Bronchial epithelial cell (primary cell): ENCODE measurements at regions not wholly inside any gene's neighbourhood (a gene's known extent, or its start where the extent isn't known, plus 50 kb on each side); places are given as distances from the start of the nearest gene placed in this dataset.

ENCODE experiments used
- DNase-seq: peaks from one replicate; pipeline ENCODE4 v3.0.0-alpha.2; 2010; ENCODE audit warnings: low read depth
- FAIRE-seq: peaks from 2 replicates; lab custom pipeline; 2011; peaks lifted over from hg19 to GRCh38; lab: Jason Lieb, UNC
- H3K27me3 ChIP-seq: 2 replicates; pipeline ENCODE4 v1.5.1; 2011; ENCODE audit warnings: low read length; ENCODE audit not compliant: control insufficient read depth, insufficient read depth
- H3K36me3 ChIP-seq: 2 replicates; pipeline ENCODE4 v1.5.1; 2011; ENCODE audit warnings: low read length; ENCODE audit not compliant: control insufficient read depth, insufficient read depth
- H3K4me3 ChIP-seq: 2 replicates; pipeline ENCODE4 v1.5.1; 2011; ENCODE audit warnings: mild to moderate bottlenecking, low read depth, low read length, control low read depth
- CTCF ChIP-seq: IDR thresholded peaks from 2 replicates; pipeline ENCODE4 v1.5.1; 2011; ENCODE audit warnings: mild to moderate bottlenecking, moderate library complexity, low read length, control low read depth, inconsistent platforms; ENCODE audit not compliant: insufficient read depth, severe bottlenecking

DNA sequence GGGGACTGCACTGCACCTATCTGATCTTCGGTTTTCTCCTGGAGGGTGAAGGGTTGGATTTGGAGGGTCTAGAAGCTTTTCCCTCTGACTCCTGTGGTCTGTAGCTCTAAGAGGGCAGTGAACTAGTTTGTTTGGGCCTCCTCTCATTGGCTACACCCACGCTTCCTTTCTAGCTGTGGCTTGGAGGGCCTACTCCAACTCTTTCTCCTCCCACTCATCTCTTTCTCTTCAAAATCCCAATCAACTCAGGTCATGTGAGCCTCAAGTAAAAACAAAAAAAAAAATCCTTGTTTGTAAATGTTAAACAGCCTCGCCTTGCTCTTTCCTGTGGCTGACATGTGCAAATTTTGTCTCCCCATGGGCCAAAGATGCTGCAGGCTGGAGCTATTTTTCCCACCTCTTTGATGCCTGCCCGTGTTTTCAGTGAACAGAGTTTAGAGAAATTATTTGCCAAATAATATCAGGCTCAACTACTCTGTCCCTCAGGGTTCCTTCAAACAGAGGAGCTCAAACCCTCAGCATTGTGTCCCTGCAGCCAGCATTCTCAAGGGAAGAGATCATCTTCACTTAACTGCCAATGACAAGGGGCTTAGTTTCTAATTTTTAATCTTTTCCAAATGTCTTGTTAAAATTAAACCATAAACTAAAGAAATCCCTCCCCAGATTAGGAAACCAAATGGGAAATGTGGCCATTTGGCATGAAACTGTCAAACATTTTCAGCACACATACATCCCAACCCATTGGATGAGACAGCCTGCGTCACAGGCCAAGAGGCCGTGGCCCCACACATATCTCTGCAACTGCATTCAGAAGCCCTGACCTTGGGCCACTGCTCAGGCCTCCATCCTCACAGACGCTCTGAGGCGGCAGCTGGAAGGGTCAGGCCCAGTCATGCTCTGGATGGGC lies 114.8 kb upstream of the THBS1 start:
- no peaks in the 10 kb centered on the region for H3K36me3 ChIP-seq
- H3K4me3 ChIP-seq = no peak overlapping the region
- no peak for TF ChIP-seq CTCF
- no peak for FAIRE-seq
- no peaks in the 10 kb centered on the region for H3K27me3 ChIP-seq
- no peak for DNase-seq

GRCh38 chr15:39466750-39467105 lies 114.2 kb upstream of the THBS1 start:
- TF ChIP-seq CTCF = no peak
- H3K36me3 ChIP-seq = no peaks in the 10 kb centered on the region
- no peak overlapping the region for H3K4me3 ChIP-seq
- no peaks in the 10 kb centered on the region for H3K27me3 ChIP-seq
- no peak for FAIRE-seq
- no peak for DNase-seq

DNA sequence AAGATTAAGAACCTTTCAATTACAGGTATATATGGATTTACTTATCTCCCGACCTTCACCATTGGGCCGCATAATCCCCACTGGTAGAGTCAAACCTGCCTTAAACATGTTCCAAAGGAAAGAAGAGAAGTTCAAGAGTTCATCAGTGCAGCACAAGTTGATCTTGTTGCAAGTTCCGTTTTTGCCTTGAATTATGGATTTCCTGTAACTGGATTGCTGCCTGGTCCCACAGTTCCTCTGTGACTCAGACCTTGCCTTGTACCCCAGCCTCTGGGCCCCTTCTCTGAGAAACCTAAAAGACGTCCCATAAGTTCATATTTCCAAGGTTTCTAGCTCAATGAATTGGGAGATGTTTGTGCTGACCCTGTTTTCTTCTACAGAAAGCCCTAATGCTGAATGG lies 112.5 kb upstream of the THBS1 start:
- no peak for TF ChIP-seq CTCF

DNA sequence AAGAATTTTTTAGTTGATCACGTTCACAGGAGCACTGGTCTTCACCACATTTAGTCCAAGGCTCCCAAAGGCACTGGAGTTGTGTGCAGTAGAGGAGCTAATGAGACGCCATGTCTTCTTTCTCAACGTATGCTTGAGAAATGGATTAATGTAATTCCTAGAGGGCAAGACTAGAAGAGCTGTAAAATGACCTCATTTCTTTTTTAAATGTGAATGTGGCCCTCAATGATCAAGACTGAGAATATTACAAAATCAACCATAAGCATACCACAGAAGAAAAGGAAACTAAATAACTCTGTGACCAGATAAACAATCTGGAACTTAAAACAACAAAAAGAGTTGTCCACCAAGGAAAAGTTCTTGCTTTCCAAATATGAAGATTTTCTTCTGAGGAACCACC lies 112.1 kb upstream of the THBS1 start:
- H3K36me3 ChIP-seq = no peaks in the 10 kb centered on the region
- no peaks in the 10 kb centered on the region for H3K27me3 ChIP-seq
- no peak overlapping the region for H3K4me3 ChIP-seq
- no peak for FAIRE-seq
- DNase-seq = no peak
- TF ChIP-seq CTCF = no peak

More for the DNA sequence above, 112.5 kb upstream of the THBS1 start:
- FAIRE-seq (no peak), DNase-seq (no peak)
- H3K36me3 ChIP-seq = no peaks in the 10 kb centered on the region
- no peaks in the 10 kb centered on the region for H3K27me3 ChIP-seq
- H3K4me3 ChIP-seq = no peak overlapping the region

- TF ChIP-seq CTCF = no peak
- no peak overlapping the region for H3K4me3 ChIP-seq
- no peaks in the 10 kb centered on the region for H3K36me3 ChIP-seq
- no peak for FAIRE-seq
- DNase-seq = no peak
- H3K27me3 ChIP-seq = no peaks in the 10 kb centered on the region
These were observed 108.9 kb upstream of the THBS1 start for GRCh38 chr15:39471785-39472574.
